Superior temporal gyrus (tissue), 1 donor: ENCODE measurements at regions not wholly inside any gene's neighbourhood (a gene's known extent, or its start where the extent isn't known, plus 50 kb on each side); places are given as distances from the start of the nearest gene placed in this dataset.

Experiments used
- DNase-seq: peaks from one replicate; pipeline ENCODE4 v3.0.0-alpha.2; 2016; ENCODE audit errors: extremely low spot score

DNA sequence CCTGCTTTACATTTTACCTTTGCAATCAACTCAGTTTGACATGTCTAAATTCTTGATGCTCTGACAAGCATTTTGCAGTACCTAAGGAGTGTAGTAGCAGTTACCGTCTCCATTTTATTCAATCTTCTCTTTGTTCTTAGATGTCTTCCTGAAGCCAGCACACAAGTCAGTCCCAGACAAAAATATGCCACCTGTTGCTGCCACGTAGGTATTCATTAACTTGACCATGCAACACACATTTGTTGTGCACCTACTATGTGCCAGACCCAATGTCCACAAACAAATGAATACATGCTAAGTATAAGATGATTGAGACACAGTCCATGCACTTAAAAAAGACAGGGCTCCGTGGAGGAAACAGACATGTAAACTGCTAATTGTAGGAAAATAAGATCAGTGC lies 81.5 kb upstream of the NGF start:
- DNase-seq: no peak

DNA sequence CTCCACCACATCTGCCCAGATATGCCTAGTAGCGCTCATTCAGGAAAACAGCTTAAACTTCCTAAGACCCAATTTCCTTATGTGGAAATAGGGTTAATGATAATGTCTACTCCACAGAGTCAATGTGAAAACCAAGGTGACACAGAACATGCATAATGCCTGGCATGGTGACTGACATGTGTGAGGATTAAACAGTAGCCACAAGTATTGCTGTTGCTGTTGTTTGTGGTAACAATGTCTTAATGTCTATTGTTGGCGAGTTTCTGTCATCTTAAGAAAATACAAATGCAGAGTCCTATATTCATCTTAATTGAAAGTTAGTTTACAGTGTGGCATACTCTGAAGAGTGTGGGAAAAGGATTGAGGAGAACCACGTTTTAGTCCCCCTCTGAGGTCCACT lies 75.6 kb upstream of the NGF start:
- DNase-seq: no peak

DNA sequence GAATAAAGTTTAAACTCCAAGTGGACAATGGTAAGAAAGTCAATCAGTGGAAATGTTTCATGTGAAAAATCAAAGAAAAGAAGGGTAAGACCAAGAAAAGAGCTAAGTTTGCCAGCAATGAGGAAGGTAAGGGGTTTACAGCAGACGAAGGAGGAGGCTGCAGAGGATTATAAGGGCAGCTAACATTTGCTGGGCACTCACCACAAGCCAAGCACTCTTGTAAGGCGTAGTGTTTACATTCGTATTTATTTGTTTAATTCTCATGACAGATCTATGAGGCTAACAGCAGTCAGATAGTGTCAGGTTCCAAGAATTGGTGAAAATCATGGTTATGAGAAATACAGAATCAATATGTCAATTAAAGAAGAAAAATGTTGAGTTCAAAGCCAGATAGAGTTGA lies 75.2 kb upstream of the NGF start:
- DNase-seq: no peak

DNA sequence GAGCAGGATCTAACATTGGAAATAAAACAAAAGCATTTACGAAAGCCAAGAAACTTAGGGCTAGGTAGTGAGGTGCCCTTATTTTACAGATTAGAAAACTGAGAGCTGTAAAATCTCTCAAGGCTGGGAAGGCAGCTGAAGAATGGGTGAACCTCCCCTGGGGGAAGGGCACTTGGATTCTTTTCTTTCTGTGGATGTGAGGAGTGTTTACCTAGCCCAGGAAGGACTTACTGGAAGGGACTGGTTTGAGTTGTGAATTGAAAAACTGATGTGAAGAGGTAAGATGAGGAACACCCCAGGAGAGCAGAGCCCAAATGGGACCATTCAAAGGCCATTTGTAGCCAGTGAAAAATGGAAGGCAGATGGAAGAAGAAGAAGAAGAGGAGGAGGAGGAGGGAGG lies 74.7 kb upstream of the NGF start:
- no peak for DNase-seq

DNA sequence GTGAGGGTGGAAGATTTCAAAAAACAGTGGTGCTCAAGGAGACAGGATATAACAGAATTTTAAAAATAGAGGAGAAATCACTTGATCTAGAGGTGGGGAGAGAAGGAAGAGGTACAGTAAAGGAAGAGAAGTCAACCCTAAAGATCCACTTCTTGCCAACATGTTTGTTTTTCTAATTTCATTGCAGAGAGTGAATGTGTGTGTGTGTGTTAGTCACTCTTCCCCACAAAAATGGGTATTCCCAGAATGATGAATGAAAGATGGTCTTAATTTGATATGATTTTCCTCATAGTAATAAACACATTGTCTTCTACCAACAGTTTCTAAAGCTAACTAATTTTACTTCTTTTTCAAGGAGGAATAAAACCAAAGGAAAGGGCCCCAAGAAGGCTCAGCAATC lies 74.2 kb upstream of the NGF start:
- no peak for DNase-seq

DNA sequence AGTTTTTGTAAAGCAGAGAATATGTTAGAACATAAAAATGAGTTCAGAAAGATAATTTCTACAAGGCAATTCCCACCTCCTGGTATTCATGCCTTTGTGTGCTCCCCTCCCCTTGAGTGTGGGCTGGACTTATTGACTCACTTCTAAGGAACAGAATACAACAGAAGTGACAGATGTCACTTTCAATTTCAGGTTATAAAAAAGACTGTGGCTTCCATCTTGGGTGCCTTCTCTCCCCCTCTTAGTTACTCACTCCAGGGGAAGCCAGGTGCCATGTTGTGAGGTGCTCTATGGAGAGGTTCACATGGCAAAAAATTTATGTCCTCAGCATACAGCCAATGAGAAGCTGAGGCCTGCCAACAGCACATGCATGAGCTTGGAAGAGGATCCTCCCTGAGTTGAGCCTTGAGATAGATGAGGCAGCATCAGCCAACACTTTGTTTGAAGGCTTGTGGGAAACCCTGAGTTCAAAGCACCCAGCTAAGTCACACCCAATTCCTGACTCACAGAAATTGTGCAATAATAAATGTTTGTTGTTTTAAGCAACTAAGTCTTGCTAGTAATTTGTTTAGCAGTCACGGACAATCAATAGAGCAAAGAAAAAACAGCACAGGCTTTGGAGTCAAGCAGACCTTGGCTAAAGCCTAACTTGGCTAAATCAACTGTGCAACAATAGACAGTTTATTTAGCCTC lies 73.5 kb upstream of the NGF start:
- DNase-seq: no peak

DNA sequence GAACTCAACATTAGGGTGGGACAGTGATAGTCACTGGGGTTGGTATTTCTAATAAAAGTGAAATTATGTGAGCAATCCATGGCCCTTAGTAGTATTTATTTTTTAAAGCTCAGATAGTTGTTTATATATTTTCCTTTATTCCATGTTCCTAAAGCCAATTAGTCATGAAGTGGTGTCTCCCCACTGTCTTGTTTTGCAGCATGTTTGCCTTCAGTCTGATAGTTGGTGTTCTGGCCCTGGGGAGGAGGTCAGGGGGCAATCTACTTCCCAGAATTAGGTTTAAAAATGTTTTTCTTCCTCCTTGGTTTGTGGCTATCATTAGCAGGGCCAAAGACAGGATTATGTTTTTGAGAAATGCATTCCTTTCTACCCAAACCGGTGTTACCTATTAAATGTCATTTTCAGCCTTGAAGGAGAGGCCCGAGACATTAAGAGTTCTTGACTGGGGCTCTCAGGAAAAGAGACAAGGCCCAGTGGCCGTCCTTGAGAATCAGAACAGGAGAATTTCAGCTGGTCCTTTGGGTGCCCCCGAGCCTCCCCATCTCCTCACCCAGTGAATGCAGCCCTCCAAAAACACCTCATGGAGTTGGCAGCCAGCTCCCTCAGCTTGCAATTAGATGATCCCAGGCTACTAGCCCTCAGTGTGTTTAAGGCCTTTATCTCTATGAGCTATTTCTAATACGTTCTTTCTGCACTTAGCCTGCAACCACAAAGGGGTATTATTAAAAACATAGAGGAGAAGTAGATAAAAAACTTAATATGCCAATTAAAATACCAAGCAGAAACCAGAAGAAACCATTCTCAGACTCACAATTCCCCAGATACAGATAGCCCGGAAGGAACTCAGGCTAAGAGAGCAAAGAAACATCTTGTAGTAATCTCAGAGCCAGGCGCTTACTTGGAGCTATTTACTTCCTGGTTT lies 71.3 kb upstream of the NGF start:
- no peak for DNase-seq

DNA sequence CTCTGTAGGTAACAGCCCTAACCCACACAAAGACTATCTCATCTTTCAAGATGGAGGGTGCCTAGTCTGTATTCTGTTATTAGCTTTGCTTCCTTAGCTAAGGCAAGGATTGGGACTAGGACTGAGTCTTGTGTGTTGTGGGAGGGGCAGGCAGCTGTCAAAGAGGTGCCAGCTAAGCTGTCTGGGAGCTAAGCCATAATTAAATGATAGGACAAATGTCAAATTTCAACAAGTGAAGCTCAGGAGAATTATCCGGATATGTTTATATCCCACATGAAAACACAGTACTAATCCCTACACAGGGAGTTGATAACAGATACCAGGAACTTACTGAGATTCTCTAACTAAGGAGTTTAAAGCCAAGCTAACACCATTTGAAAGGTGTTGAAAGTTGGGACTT lies 70.5 kb upstream of the NGF start:
- DNase-seq: no peak

DNA sequence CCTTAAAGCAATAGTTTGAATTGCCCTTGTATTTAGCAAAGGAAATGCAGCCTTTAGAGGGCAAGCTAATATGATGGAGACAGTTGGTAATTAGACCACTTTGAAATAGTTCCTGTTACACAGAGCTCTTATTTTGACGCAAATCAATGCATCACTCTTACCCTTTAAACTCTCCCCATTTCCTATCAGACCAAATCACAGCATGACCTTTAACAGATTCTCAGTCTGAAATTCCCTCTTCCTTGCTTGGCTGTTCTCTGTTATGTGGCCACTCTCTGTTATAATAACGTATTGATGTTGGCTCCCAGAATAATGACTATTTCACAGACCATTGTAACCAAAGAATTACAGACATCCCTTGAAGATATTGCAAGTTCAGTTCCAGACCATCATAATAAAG lies 66.9 kb upstream of the NGF start:
- DNase-seq: no peak

DNA sequence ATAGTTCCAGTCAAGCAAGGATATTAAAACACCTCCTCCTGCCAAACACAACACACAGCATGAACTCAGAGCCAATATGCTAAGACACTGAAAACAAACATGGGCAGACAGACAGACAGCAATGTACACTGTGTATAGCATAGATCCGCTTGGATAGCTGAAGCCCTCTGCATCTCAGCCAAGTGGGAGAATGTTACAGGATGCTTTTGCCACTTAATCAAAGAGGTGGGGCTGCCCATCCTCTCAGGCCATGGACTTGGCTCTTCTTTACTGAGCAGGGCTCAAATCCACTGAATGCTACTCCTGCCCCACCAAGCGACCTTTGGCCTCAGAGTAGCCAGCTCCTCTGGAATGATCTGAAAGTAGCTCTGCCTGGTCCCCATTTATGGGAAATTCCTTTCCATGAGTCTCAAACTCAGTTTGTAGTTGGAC lies 64.7 kb upstream of the NGF start:
- DNase-seq: no peak

DNA sequence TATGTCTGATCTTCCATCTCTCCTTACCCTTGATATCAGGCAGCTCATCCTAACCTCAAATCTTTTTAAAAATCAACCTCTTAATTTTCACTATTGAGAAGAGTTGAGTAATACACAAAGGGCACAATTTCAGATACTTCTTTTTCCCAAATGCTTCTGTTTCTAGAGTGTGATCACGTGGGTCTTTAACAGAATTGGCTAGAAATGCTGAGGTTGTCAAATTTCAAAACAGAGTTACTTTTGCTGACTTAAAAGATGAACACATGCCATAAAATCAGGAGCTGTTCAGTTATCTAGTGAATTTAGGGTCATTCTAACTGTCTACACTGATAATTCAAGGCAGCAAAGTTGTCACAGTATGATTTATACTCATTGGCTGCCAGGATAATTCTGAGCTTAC lies 63.6 kb upstream of the NGF start:
- no peak for DNase-seq

DNA sequence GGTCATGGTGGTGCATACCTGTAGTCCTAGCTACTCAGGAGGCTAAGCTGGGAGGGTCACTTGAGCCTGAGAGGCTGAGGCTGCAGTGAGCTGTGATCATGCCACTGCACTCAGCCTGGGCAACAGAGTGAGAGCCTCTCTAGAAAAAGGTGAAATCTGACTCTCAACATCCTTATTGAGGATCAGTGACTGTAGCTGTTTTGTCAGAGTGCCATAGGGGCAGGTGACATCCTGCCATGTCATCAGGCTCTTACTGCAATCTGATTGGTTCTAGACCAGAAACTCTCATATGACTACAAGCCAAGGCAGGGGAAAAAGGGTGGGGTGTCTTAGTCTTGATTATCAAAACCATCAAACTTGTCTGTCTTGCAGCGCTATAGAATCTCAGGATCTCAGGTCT lies 62.8 kb upstream of the NGF start:
- DNase-seq: no peak

DNA sequence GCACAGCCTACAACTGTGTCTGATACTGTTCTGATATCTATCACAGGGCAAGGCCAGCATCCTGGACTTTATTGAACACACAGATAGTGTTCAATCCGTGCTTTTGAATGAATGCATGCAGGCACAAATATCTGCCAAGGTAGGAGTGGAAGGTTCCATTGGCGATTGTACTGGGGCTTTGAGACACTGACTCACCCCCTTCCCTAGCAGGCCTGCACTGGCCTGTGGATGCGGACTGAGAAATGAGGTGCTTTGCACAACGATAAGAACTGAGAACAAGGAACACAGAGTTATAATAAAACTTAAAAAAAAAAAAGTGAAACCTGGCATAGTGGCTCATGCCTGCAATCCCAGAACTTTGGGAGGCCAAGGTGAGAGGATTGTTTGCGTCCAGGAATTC lies 62.4 kb upstream of the NGF start:
- DNase-seq: no peak

DNA sequence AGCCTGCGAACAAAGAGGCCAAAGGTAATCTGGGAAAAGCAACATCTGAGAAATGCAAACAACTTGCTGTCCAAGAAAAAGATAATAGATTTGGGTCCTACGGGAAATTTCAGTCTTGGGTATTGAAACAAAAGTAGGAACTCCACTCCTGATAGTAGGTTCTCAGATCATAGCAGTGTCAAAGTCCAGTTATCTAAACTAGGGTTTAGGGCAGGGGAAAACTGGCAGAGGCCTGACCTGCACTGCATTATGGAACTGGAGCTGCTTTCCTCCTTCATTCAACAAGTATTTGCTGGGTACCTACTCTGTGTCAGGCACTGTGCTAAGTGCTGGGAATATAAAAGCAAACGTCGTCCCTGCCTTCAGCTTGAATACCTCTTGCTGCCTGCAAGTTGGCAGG lies 60.7 kb upstream of the NGF start:
- DNase-seq: no peak
